ENCODE measurements at regions not wholly inside any gene's neighbourhood (a gene's known extent, or its start where the extent isn't known, plus 50 kb on each side); places are given as distances from the start of the nearest gene placed in this dataset.
"Not testable (repeated sequence)": the region's sequence is repeated elsewhere in the genome, so short reads cannot be mapped to it uniquely, and the experiment has no call there.

- no peak for DNase-seq
Observed at GRCh38 chr2:18977409-18977808, 381.0 kb downstream of the OSR1 start.

DNA sequence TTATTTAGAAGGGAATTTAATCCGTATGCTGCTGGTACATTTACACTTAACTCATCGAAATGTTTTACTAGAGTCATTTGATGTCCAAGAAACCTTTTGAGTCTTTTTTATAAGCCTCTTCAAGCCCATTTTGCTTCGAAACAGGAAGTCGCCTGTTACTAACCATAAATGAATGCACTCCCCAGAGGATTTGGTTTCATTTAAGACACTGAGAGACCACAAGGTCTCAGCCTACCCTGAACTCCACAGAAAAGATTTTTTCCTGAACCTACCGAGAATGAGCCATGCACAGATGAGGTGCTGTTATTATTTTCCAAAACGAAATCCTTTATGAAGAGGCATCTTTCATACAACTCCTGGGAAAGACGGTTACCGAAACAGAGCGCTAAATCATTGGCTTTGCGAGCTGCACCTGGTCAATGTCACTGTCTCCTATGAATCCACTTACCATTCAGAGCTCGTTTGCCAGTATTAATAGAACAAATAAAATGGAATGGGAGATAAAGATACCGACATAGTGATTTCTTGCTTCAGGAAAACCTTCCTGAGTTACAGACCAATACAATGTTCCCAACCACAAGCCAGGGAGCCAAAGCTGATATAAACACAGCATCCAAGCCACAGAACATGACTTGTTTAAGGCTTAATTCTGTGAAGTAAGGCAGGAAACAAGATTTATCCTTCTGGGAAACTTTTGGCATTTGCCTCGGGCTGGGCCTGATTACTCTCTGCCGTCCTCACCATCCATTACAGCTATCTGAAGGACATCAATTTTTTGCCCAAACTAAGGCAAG lies 382.1 kb downstream of the OSR1 start:
- no peak for DNase-seq

GRCh38 chr2:18975506-18976167 lies 382.8 kb downstream of the OSR1 start:
- no peak for DNase-seq

- no peak for DNase-seq
Observed at GRCh38 chr2:18971628-18972027, 382.3 kb upstream of the NT5C1B start.

DNA sequence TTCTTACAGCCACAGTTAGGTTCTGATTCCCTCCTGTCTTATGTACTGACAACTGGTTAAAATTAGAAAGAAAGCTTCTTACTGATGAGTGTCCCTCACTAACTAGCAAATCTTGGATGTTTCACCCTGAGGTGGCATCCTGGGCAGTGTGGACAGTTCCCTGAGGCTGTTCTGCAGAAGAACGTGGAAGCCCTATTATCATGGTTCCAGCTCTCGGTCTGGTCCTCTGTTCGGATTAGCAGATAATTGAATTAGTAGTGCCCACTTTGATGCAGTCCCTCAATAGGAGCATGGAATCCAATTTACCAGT lies 381.7 kb upstream of the NT5C1B start:
- DNase-seq = no peak

DNA sequence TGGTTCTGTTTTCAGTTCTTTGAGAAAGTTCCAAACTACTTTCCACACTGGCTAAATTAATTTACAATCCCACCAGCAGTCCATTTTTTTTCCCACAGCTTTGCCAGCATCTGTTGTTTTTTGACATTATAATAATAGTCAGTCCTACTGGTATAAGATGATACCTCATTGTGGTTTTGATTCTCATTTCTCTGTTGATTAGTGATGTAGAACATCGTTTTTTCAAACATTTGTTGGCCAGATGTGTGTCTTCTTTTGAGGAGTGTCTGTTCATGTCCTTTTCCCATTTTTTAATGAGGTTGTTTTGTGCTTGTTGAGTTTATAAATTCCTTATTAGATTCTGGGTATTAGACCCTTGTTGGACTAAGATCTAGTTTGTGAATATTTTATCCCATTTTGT lies 376.8 kb upstream of the NT5C1B start:
- no peak for DNase-seq

- DNase-seq = not testable (repeated sequence)
Observed at GRCh38 chr2:18963739-18964256, 374.4 kb upstream of the NT5C1B start.

DNA sequence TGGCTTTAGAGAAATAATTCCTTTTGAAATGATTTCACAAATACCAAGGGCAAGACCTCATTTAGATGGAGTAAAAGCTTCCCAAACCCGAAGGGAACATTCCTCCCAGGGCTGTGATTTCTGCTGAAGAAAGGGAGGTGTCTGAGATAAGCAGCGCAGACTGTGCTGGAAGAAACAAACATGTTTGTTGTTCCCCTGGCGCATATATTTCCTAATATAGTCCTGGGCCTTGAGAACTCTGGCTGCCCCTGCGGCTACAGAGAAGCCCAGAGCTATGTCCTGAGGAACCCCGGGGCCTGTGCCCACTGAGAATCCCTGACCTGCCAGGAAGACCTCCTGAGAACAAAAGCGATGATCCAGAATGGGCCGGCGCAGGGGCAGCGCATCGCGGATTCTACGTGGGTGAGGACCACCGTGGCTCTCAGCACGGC lies 372.6 kb upstream of the NT5C1B start:
- no peak for DNase-seq

DNA sequence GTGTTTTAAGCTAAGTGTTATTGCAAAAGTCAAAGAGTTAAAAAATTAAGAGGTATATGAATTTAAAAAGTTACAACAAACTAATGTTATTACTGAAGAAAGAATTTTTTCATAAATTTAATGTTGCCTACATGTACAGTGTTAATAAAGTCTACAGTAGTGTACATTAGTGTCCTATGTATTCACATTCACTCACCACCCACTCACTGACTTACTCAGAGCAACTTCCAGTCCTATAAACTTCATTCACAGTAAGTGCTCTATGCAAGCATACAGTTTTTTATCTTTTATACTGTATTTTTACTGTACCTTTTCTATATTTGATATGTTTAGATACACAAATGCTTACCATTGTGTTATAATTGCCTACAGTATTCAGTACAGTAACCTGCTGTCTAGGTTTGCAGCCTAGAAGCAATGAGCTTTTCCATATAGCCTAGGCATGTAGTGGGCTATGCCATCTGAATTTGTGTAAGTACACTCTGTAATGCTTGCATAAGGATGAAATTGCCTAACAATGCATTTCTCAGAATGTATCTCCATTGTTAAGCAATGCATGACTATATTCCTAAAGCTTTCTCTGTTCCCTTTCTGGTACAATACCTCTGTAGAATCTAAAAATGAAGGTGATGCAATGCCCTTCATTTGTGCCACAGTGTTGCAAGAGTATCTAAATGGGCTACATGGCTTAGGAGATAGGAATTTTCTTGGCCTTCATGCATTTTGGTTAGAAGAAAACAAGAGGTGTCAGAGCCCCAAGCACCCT lies 370.8 kb upstream of the NT5C1B start:
- DNase-seq = no peak

- DNase-seq = no peak
Observed at GRCh38 chr2:18959200-18959599, 369.8 kb upstream of the NT5C1B start.

DNA sequence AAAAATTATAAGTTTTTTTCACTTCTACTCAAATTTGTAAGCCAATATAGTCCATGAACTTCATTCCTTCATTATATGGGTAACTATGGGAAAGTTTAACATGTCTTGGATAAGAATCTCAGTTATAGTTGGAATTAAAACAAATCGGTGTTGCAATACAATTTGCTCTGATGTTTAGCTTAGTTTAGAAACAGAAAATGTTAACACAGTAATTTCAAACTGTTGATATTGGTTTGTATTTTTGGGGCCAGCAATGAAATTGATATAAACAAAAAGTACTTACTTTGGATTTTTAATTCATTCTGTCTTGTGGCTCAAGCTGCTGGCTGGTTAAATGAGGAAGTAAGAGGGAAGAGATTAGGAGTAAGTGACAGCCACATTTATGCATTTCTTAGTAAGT lies 368.5 kb upstream of the NT5C1B start:
- DNase-seq = no peak

GRCh38 chr2:18950361-18950851 lies 361.0 kb upstream of the NT5C1B start:
- no peak for DNase-seq

DNA sequence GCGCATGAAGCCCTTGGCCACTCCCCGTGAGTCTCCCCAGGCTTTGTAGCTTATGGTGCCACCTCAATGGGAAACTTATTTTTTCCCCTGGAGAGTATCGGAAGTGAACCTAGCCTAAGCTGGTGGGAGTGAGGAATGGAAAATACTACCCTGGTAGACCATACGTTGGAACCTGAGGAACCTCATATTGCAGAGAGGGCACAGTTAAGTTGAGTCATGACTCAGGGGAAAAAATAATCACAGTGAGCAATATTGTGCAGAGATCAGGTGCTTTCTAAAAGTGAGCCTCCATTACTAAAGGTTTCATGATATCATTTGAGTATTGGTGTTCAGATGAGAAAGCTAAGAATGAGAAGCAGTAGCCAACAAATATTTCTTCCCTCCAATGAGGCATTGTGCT lies 360.5 kb upstream of the NT5C1B start:
- no peak for DNase-seq

DNA sequence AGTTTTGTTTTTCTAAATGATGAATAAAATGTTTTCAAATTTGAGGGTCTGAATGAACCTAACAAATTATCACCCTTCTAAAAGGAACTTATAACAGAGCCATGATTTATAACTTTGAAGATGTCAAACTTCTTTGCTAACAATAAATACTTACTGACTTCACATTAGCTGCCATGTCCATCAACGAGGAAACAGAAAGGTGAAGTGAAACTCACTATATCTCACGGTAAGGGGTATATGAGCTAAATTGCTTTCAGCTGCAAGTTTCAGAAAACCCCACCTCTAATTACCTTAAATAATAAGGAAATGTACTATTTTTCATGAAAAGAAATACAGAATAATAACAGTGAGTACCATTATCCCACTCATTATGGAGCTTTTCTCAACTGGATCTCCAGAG lies 350.8 kb upstream of the NT5C1B start:
- DNase-seq = no peak

- not testable (repeated sequence) for DNase-seq
Observed at GRCh38 chr2:18939740-18940139, 350.4 kb upstream of the NT5C1B start.

DNA sequence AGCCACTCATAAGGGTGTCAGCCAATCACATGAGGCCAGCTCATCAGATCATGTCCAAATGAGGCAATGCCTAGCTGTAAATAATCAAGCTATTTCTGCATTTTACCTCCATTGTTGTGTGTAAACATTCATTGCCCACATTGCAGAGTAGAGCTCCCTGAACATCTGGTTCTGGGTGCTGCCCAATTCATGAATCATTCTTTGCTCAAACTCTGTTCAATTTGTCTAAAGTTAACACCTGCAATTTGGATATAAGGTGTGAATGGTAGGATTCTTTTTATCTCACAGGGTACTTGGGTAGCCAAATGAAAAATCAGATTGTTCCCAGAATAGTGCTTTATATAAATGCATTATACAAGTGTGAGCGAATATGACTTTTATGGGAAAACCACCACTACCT lies 345.5 kb upstream of the NT5C1B start:
- DNase-seq = no peak

DNA sequence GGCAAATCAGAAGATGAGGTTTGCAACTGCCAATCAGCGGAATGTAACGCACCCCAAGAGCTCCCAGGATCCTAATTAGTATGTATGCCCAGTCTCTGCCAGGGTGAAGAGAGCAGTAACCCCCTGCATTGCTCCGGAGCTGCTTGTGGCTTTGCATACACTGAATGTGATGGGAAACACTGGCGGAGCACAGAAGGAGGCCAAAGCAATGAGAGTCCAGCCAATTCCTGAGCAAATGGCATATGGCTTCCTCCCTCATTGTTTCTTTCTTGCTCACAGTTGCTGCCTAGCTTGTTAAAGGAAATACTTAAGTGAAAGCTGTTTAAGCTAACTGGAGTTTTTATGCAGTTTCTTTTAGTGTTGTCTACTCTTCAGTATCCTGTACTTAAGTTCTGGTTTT lies 343.5 kb upstream of the NT5C1B start:
- DNase-seq = no peak

GRCh38 chr2:18930971-18931370 lies 341.6 kb upstream of the NT5C1B start:
- DNase-seq = no peak

DNA sequence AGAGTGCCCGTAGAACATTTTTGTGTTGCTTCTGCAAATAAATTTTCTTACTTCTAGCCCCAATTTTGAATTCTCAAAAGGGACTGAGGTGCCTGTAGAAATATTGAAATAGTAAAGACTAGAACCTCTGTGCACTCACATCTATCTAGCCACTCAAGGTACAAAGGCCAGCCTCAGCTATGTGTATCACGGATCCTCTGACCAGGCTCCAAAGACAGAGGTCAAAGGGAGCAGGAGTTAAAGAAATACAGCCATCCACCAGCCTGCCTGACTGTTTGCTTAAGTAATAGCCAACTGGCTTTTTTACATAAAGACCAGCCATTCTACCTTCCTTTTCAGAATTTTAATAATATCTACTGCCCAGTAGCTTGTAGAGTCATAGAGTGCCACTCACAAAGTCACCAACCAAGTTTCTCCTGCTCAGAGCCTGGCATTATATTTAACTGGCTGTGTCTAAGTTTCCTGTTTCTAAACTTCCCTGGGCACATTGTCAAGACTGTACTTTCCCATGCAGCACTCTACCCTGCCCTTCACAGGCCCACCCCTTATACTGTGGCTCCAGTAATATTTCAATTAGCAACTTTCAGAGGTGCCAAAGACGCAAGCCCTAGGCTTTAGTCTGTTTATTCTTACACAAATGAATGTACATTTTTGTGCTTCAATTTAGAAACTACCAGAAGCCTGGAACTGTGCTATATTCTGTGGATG lies 338.3 kb upstream of the NT5C1B start:
- no peak for DNase-seq

- DNase-seq = no peak
Observed at GRCh38 chr2:18926631-18927524, 337.5 kb upstream of the NT5C1B start.

DNA sequence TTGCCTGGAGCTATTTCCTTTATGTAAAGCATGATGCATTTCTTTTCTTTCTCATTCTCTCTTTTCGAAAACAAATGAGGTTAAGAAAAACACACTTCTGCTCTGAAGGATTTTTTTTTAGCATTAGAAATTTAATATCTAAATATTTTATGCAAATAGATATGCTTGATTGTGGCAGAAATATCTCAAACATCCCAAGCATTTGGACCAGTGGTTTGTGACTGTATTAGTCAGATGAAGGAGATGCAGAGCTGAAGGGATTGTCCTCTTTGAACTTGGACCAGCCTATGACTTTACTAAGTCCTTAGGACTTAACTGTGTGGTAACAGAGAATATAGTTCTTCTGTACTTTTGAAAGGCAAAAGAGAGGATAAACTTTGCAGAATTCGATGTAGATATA lies 335.9 kb upstream of the NT5C1B start:
- no peak for DNase-seq

GRCh38 chr2:18924886-18925285 lies 335.5 kb upstream of the NT5C1B start:
- no peak for DNase-seq
